Right atrium auricular region (tissue), 2 donors: ENCODE measurements at regions not wholly inside any gene's neighbourhood (a gene's known extent, or its start where the extent isn't known, plus 50 kb on each side); places are given as distances from the start of the nearest gene placed in this dataset.

ENCODE experiments used
- DNase-seq: peaks from one replicate; pipeline ENCODE4 v3.0.0-alpha.2; 2019; ENCODE audit warnings: low spot score
- H3K27ac ChIP-seq, 2 donors: fragments of 200-600 bp; sonication (generic); 1 replicate in 1 of 2; 2 replicates in 1 of 2; pipeline ENCODE4 v1.5.1; 2016 to 2019
- H3K27me3 ChIP-seq, 2 donors: fragments of 200-600 bp; sonication (generic); one replicate each; pipeline versions ENCODE4 v1.5.1 to v1.6.0; 2017 to 2019
- H3K36me3 ChIP-seq: fragments of 200-600 bp; sonication (generic); one replicate; pipeline ENCODE4 v1.5.1; 2016
- H3K4me1 ChIP-seq, 2 donors: fragments of 200-600 bp; sonication (generic); one replicate each; pipeline versions ENCODE4 v1.5.1 to v1.6.0; 2017 to 2019
- H3K4me3 ChIP-seq, 2 donors: fragments of 200-600 bp; sonication (generic); 1 replicate in 1 of 2; 2 replicates in 1 of 2; pipeline ENCODE4 v1.5.1; 2017 to 2019; ENCODE audit warnings: mild to moderate bottlenecking in 1 of 2, moderate library complexity in 1 of 2
- H3K9me3 ChIP-seq, 2 donors: fragments of 200-600 bp; sonication (generic); one replicate each; pipeline ENCODE4 v1.5.1; 2019
- TF ChIP-seq, protein P1 (sequence below), 2 donors: fragments of 200-600 bp; sonication (generic); IDR thresholded peaks; one replicate each; pipeline ENCODE4 v1.5.1; 2019; ENCODE audit warnings: antibody characterized with exemption in 2 of 2

DNA sequence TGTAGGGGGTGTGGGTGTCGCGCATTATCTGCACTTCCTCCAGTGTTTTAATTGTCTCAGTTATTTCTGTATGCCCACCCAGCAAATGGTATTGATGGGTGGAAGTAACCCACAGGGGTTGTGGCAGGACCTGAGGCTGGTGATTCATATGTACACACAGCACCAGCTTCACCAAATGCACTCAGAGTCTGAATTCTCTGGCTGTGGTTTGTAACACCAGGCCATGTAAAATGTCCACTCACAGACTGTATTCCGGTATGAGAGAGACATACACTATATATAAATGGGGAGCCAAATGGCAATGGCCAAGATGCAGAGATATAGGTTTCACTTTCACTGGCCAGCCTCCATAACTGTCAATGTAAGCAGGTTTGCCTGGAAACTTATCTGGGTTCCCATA lies 76.3 kb upstream of the FBXL4 start:
- no peaks in the 10 kb centered on the region for H3K4me1 ChIP-seq
- DNase-seq: no peak
- no peak overlapping the region for H3K27ac ChIP-seq
- no peaks in the 10 kb centered on the region for H3K36me3 ChIP-seq
- no peak overlapping the region for H3K4me3 ChIP-seq
- H3K9me3 ChIP-seq: no peaks in the 10 kb centered on the region
- TF ChIP-seq, protein P1, sequence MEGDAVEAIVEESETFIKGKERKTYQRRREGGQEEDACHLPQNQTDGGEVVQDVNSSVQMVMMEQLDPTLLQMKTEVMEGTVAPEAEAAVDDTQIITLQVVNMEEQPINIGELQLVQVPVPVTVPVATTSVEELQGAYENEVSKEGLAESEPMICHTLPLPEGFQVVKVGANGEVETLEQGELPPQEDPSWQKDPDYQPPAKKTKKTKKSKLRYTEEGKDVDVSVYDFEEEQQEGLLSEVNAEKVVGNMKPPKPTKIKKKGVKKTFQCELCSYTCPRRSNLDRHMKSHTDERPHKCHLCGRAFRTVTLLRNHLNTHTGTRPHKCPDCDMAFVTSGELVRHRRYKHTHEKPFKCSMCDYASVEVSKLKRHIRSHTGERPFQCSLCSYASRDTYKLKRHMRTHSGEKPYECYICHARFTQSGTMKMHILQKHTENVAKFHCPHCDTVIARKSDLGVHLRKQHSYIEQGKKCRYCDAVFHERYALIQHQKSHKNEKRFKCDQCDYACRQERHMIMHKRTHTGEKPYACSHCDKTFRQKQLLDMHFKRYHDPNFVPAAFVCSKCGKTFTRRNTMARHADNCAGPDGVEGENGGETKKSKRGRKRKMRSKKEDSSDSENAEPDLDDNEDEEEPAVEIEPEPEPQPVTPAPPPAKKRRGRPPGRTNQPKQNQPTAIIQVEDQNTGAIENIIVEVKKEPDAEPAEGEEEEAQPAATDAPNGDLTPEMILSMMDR (IDR thresholded peaks at IDR 0.05): no peak
- H3K27me3 ChIP-seq: no peaks in the 10 kb centered on the region

GRCh38 chr6:99022039-99022609 lies 74.4 kb upstream of the FBXL4 start:
- no peaks in the 10 kb centered on the region for H3K27me3 ChIP-seq
- DNase-seq: no peak
- no peaks in the 10 kb centered on the region for H3K4me1 ChIP-seq
- no peak overlapping the region for H3K4me3 ChIP-seq
- no peaks in the 10 kb centered on the region for H3K9me3 ChIP-seq
- H3K27ac ChIP-seq: no peak overlapping the region
- no peaks in the 10 kb centered on the region for H3K36me3 ChIP-seq
- TF ChIP-seq, protein P1 (IDR thresholded peaks at IDR 0.05): no peak

DNA sequence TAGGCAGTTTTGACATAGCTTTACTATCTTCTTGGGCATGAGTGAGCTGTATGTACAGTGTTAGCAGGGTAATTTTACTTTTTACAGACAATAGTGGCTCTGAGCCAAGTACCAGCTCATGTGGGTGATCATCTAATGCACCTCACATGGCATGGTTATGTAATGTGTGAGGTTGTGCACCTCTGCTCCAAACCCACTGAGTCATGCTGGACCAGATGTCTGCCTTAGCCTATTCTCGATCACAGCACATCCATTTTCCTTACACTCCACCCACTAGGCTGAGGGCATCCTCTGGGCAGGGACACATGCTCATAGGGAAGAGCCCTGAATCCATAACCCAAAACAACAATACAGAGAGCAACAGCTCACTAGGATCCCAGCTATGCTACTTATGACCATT lies 71.6 kb upstream of the FBXL4 start:
- Histone ChIP-seq H3K4me3 (no peak overlapping the region), H3K36me3 (no peaks in the 10 kb centered on the region), H3K9me3 (no peaks in the 10 kb centered on the region), H3K27ac (no peak overlapping the region), H3K27me3 (no peaks in the 10 kb centered on the region), H3K4me1 (no peaks in the 10 kb centered on the region)
- no peak for DNase-seq
- TF ChIP-seq, protein P1 (IDR thresholded peaks at IDR 0.05): no peak

GRCh38 chr6:99017150-99017549 lies 69.4 kb upstream of the FBXL4 start:
- TF ChIP-seq, protein P1 (IDR thresholded peaks at IDR 0.05): no peak
- H3K27me3 ChIP-seq: no peaks in the 10 kb centered on the region
- no peak overlapping the region for H3K4me3 ChIP-seq
- DNase-seq: no peak
- no peaks in the 10 kb centered on the region for H3K36me3 ChIP-seq
- H3K4me1 ChIP-seq: no peaks in the 10 kb centered on the region
- no peak overlapping the region for H3K27ac ChIP-seq
- H3K9me3 ChIP-seq: no peaks in the 10 kb centered on the region

- Histone ChIP-seq H3K9me3 (no peaks in the 10 kb centered on the region), H3K4me3 (no peak overlapping the region), H3K27ac (no peak overlapping the region), H3K36me3 (no peaks in the 10 kb centered on the region), H3K4me1 (no peaks in the 10 kb centered on the region), H3K27me3 (no peaks in the 10 kb centered on the region)
- DNase-seq: no peak
- TF ChIP-seq, protein P1 (IDR thresholded peaks at IDR 0.05): no peak
These were observed 68.6 kb upstream of the FBXL4 start for GRCh38 chr6:99016355-99016754.

- H3K27me3 ChIP-seq: no peaks in the 10 kb centered on the region
- H3K4me1 ChIP-seq: no peaks in the 10 kb centered on the region
- H3K4me3 ChIP-seq: no peak overlapping the region
- no peak for DNase-seq
- no peak overlapping the region for H3K27ac ChIP-seq
- H3K36me3 ChIP-seq: no peaks in the 10 kb centered on the region
- H3K9me3 ChIP-seq: no peaks in the 10 kb centered on the region
- TF ChIP-seq, protein P1 (IDR thresholded peaks at IDR 0.05): no peak
These were observed 66.3 kb upstream of the FBXL4 start for GRCh38 chr6:99014061-99014460.
